ENCODE measurements at regions not wholly inside any gene's neighbourhood (a gene's known extent, or its start where the extent isn't known, plus 50 kb on each side); places are given as distances from the start of the nearest gene placed in this dataset.
"Not testable (repeated sequence)": the region's sequence is repeated elsewhere in the genome, so short reads cannot be mapped to it uniquely, and the experiment has no call there.

GRCh38 chr2:3035385-3036050, 342.1 kb downstream of the EIPR1 start:
- H3K27ac ChIP-seq (ENCODE audit: poor library complexity, severe bottlenecking): no peak overlapping the region
- DNase-seq (ENCODE audit: low spot score) (no peak), ATAC-seq (ENCODE audit: low read depth) (no peak)
- H3K4me1 ChIP-seq (ENCODE audit: insufficient read depth, poor library complexity, severe bottlenecking): no peaks in the 10 kb centered on the region
- H3K4me3 ChIP-seq (ENCODE audit: severe bottlenecking): no peak overlapping the region
- H3K9me3 ChIP-seq (ENCODE audit: severe bottlenecking): no peaks in the 10 kb centered on the region
- TF ChIP-seq CTCF (IDR thresholded peaks at IDR 0.05; ENCODE audit: poor library complexity, severe bottlenecking): no peak
- no peaks in the 10 kb centered on the region for H3K27me3 ChIP-seq (ENCODE audit: insufficient read depth, poor library complexity, severe bottlenecking)
- no peaks in the 10 kb centered on the region for H3K36me3 ChIP-seq (ENCODE audit: low read depth)

- H3K27me3 ChIP-seq (ENCODE audit: insufficient read depth, poor library complexity, severe bottlenecking): no peaks in the 10 kb centered on the region
- H3K27ac ChIP-seq (ENCODE audit: poor library complexity, severe bottlenecking): no peak overlapping the region
- H3K36me3 ChIP-seq (ENCODE audit: low read depth): no peaks in the 10 kb centered on the region
- no peaks in the 10 kb centered on the region for H3K9me3 ChIP-seq (ENCODE audit: severe bottlenecking)
- DNase-seq (ENCODE audit: low spot score) (no peak), ATAC-seq (ENCODE audit: low read depth) (peak; percentile 35; the same call in 1 of the 3 replicates)
- TF ChIP-seq CTCF (IDR thresholded peaks at IDR 0.05; ENCODE audit: poor library complexity, severe bottlenecking): no peak
- no peaks in the 10 kb centered on the region for H3K4me1 ChIP-seq (ENCODE audit: insufficient read depth, poor library complexity, severe bottlenecking)
- H3K4me3 ChIP-seq (ENCODE audit: severe bottlenecking): no peak overlapping the region
Observed at GRCh38 chr2:3034856-3035255, 342.8 kb downstream of the EIPR1 start.

- ATAC-seq (ENCODE audit: low read depth) (no peak), DNase-seq (ENCODE audit: low spot score) (no peak)
- Histone ChIP-seq H3K4me1 (ENCODE audit: insufficient read depth, poor library complexity, severe bottlenecking) (no peaks in the 10 kb centered on the region), H3K27me3 (ENCODE audit: insufficient read depth, poor library complexity, severe bottlenecking) (no peaks in the 10 kb centered on the region), H3K36me3 (ENCODE audit: low read depth) (no peaks in the 10 kb centered on the region), H3K27ac (ENCODE audit: poor library complexity, severe bottlenecking) (no peak overlapping the region), H3K9me3 (ENCODE audit: severe bottlenecking) (no peaks in the 10 kb centered on the region), H3K4me3 (ENCODE audit: severe bottlenecking) (no peak overlapping the region)
- TF ChIP-seq CTCF (IDR thresholded peaks at IDR 0.05; ENCODE audit: poor library complexity, severe bottlenecking): no peak
Observed at GRCh38 chr2:3034396-3034795, 343.2 kb downstream of the EIPR1 start.

- H3K9me3 ChIP-seq (ENCODE audit: severe bottlenecking): no peaks in the 10 kb centered on the region
- no peaks in the 10 kb centered on the region for H3K4me1 ChIP-seq (ENCODE audit: insufficient read depth, poor library complexity, severe bottlenecking)
- TF ChIP-seq CTCF (IDR thresholded peaks at IDR 0.05; ENCODE audit: poor library complexity, severe bottlenecking): no peak
- no peak overlapping the region for H3K4me3 ChIP-seq (ENCODE audit: severe bottlenecking)
- no peaks in the 10 kb centered on the region for H3K36me3 ChIP-seq (ENCODE audit: low read depth)
- ATAC-seq (ENCODE audit: low read depth) (no peak), DNase-seq (ENCODE audit: low spot score) (no peak)
- H3K27ac ChIP-seq (ENCODE audit: poor library complexity, severe bottlenecking): no peak overlapping the region
- H3K27me3 ChIP-seq (ENCODE audit: insufficient read depth, poor library complexity, severe bottlenecking): no peaks in the 10 kb centered on the region
Observed at GRCh38 chr2:3033315-3033714, 344.3 kb downstream of the EIPR1 start.

GRCh38 chr2:3030791-3031190, 346.8 kb downstream of the EIPR1 start:
- not testable (repeated sequence) for H3K36me3 ChIP-seq (ENCODE audit: low read depth); H3K27me3 ChIP-seq (ENCODE audit: insufficient read depth, poor library complexity, severe bottlenecking); ATAC-seq (ENCODE audit: low read depth); DNase-seq (ENCODE audit: low spot score); H3K9me3 ChIP-seq (ENCODE audit: severe bottlenecking); H3K27ac ChIP-seq (ENCODE audit: poor library complexity, severe bottlenecking); H3K4me1 ChIP-seq (ENCODE audit: insufficient read depth, poor library complexity, severe bottlenecking); H3K4me3 ChIP-seq (ENCODE audit: severe bottlenecking)

Data from RWPE2 (cell line).